NCI-H524 treated with DMSO at 0.1 percent for 48 hours (cell line): ENCODE measurements at regions not wholly inside any gene's neighbourhood (a gene's known extent, or its start where the extent isn't known, plus 50 kb on each side); places are given as distances from the start of the nearest gene placed in this dataset.

Experiments
- DNase-seq: peaks from one replicate; lab custom pipeline; 2025; lab: John Stamatoyannopoulos, UW

DNA sequence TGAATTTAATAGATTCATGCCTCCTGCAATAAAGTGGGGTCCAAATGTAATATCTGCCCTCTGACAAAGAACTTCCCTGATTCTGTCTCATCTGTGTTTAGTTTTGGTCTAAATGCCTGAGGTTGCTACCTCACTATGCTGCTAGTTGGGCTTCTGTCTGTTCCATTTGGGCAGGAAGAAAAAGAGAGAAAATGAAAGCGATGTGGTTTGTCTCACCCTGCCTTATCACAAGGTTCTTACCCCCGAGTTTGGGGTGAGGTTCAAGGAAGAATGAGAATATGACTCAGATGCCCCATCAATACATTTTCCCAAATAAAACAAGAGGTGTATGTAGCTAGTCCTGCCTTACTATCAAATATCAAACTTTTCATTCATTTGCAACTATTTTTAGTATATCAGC, 132.1 kb upstream of the MTAP start:
- no peak for DNase-seq

DNA sequence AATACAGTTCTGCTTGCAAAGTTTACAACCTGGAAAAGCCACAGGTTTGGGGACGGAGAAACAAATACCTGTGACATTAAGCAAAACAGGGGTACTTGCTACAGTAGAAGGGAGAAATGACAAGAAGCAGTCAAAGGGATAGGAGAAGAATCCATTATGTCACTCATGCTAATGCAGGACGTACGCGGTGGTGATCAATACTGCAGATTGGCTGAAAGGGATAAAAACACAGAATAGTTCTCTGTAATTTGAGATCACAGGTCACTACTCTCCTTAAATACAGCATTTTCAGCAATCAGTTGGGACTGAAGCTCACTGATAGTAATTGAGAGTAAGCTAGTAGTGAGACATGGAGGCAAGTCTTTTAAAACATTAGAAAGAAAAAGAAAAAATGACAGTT, 130.3 kb upstream of the MTAP start:
- DNase-seq: no peak

DNA sequence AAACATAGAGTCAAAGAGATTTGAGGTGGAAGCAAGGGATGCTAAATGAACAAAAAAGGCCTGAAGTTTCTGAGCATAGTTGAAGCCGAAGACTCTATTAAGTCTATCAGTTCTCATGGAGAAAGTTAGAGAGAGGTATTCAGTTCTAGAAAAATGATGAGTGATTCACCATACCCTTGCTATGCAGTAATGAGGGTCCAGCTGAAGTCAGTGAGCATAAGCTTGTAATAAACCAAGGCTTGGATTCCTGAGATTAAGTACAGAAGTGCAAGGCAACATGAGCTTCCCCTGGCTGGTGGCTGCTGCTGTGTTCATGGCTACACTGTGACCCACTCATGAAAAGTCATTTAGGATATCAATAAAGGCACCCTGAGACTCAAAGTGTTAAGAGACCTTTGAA, 129.7 kb upstream of the MTAP start:
- DNase-seq: no peak

DNA sequence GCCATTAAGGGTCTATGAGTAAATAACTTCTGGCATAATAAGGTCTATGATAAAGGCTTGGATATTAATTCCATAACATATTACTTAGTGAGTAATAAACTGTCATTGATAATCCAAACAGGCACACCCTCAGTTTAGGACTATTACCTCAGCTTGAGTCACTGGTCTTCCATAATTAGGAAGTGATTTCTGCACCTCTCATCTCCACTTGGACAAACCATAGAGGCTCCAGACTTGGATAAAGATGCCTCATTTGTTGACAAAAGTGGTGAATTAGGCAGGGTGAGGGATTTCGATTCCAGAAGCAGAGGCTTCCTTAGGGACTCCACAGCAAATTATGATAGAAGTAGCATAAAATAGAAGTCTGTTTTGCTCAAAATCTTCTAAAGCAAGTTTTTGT, 127.5 kb upstream of the MTAP start:
- DNase-seq: no peak

DNA sequence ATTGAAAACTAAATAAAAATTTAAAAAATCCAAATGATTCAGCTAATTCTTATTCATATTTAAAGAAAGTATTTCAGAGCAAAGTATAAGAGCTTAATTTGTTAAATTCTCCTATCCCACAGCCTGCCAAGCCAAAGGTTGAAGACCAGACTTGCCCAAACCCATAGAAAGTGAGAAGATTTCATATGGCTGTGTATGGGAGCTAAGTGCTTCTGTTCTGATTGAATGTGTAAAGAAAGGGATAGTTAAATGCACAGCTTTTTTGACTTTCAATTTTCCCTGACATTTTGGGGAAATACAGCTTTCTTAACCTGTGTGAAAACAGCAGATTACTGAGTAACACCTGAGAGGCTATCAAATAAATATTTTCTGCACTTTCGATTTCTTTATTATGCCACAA, 125.0 kb upstream of the MTAP start:
- DNase-seq: no peak

DNA sequence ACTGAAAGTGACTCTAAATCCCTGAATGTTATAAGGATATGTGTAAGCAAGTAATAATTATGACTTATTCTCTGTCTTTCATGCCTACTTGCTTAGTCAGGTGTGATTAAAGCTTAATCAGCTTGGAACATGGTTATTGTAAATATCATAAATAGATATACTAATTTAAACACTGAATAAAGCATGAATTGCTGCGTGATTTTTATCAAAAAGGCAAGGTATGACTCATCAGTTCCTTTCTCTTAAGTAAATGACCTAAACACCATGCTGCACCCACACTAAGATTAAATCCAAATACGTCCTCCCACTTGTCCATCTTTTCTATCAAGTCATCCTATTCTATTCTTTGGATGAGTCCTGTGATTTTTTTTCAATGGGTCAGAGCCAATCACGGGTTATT, 124.6 kb upstream of the MTAP start:
- no peak for DNase-seq

DNA sequence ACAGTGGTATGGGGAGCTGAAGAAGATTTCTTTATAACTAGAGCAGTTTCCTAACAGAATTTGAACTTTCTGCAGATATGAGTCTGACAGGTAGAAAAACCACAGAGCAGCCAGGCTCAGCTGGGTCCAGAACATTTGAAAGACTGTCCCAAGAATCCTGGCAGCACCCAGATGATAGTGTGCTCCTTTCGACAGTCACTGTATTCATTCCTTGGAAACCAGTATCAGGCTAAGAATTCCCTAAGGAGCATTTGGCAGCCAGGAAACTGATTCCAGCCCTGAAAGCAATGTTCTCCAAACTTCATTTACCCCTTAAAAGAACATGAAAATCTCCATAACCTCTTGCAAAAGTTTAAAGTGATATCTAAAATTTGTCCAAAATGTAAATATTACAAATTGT, 123.0 kb upstream of the MTAP start:
- DNase-seq: no peak

DNA sequence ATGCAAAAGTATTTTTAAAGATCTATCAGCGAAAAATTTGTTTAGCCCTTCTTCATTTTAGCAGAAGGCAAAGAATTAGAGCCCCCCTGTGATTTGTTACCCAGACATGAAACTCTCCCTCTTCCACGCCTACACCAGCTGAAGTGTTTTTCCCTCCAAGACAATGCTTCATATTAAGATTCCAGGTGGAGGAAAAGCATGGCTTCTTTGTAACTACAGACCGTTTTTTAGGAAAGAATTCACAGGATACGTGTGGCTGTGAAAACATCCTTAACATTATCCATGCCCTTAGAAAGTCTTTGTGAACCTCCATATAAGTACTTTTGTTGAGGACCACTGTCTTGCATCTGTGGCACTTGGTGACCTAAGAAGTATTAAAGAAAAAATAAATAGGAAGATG, 121.8 kb upstream of the MTAP start:
- no peak for DNase-seq

DNA sequence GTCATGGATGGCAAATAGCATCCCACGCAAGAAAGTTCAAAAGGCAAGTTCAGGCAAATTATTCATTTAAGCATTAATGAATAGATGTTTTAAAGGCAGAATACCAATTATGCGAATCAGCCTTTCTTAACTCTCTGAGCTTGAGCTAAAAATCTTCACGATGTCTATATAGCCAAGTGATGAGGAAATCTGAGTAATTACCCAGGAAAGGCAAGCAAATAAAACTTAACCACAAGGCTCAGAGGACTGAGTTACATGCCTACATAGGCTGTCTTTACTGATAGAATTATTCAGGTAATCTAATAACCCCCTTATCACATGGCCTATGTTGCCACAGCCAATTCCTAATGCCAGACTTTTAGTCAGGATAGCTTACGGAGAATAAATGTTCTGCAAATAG, 120.8 kb upstream of the MTAP start:
- no peak for DNase-seq

DNA sequence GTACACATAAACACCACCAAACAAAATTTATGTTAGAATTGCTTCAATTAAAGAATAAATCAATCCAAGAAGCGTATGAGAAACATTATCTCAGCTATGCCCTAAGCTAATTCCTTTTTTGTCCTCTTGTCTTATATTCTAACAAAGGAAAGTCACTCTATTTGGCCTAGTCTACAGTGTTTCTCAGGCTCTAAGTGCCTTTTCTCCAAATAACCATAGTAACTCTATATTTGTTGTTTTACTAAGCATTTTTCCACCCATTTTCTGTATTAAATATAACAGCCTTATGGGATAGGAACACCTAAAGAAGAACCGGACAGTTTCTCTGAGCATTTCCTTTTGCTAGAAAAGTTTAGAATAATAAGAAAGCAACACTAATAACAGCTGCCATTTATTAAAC, 120.1 kb upstream of the MTAP start:
- no peak for DNase-seq

DNA sequence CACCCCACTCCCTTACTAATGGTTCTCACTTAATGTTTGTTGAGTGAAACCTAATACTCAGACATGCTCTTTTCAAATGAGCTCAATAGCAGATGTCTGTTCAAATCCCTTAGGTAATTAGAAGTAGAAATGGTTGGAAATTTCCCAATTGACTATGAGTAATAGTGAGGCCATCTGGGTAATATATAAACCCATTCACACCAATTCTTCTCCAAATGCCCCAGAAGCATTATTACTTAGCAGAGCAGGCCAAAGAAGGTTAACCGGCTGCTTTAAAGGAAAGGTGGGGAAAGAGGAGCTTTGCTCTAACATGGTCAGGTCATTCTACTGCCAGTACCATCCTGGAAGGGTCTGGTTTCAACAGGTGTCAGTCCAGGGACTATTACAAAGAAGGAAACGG, 119.5 kb upstream of the MTAP start:
- peak; percentile 62 for DNase-seq

DNA sequence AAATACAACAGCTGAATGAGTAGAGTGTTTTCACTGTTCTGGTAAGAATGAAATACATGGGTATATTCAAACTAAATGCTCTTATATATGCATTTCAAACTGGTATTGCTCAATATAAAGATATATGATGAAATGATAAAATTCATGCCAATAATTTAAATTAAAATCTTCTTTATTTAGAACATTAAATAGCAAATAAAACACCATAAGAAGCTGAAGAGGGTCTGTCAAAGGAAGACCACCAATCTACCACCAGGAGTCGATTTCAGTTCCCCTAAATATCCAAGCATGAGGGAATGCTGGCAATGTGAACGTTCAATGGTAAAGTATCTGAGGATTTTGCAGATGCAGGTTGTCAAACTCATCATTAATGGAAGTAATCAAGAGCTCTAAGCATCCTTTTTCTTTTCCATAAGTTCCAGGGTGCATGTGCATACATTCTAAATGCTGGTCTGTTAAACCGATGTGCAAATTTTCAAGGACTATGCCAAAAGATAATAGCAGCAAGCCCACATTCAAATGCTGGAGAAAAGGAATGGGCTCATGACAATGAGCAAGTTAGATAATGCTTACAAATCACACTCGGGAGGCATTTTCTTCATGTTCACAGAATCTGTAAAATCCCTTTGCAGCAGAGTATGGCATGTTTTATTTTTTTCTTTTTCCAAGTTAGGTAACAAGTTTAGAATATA, 118.8 kb upstream of the MTAP start:
- DNase-seq: no peak

DNA sequence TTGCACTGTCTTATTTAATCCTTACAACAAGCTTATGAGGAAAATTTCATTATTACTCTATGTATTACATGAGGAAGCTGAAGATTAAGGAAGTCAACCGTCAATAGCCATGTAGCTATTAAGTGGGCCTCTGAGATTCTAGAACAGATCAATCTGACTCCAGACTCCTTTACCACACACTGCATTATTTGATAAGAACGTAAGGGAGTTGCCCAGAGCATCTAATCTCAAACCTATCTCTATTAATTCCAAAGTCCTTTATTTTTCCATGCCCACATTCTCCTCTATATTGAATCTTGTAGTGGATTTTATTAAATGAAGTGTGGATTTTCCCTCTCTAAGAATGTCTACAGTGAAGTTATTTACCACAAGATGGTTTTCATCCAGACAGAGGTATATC, 118.2 kb upstream of the MTAP start:
- no peak for DNase-seq

DNA sequence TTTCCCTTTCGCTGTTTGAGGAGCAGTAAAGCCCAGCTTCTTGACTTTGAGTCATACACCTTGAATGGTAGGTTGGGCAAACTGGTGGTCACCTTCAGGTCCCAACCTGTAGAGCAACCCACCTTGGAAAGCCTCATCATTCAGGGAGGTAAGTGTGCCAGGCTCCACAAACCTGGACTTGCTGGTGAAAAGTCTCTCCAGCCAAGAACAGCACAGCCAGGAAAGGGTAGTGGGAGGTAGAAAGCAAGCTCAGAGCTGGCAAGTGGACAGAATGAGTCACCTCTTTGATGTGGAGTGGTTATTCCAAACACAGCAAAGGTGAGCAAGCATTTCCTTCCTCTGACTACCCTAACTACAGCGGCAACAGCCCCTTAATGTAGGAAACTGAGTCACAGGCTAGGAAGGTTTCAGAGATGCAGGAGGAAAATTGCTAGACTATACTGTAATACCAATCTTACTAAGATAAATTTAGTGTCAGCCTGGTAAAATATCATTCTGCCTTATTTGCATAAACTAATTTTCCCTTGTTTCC, 117.5 kb upstream of the MTAP start:
- no peak for DNase-seq

DNA sequence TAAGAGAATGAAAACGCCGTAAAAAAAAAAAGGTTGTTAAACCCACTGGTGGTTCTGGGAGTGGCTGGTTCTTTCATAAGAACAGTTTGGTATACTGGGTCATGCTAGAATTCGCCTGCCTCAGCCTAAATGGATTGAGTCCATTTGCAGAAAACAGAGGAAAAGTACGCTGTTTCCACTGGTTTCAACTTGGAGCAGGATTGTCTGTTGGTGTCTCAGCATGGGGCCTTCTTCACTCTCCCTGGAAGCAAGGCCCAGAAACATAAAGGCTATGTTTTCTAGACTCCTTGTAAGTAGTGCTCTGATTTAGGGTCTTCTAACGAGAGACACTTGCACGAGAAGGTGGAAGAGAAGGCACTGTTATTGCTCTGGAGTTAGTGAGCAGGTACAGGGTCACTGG, 116.9 kb upstream of the MTAP start:
- DNase-seq: no peak

DNA sequence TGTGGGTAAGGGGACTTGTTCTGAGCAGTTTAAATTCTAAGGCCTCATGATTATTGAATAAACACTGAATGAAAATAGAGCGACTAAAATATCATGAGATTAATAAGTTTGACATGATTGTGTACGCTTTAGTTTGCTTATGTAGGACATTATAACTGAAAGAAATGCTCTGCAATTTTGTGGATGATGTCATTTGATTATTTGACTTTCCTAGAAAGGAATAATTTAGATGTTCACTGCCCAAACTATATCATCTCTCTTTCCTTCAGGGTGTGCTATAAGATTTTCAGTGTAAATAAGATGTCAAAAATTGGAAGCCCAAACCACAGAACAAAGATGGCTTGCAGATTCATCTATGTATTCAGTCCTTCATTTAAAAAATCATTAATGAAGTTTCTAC, 115.7 kb upstream of the MTAP start:
- DNase-seq: no peak

DNA sequence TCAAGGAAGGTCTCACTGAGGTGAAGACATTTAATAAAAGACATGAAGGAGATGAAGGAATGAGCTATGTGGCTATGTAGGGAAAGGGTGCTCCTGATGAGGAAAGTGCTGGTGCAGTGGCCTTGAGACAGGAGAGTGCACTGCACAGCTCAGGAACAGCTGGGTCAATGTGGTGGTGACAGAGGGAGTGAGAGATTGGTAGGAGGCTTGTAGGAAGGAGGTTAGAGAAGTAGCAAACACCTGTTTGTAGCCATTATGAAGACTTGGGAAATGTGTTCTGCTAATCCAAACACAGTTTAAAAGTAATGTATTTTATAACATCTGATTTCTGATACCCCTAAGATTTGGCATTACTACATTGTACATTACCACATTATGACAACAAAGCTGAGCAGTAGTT, 115.1 kb upstream of the MTAP start:
- no peak for DNase-seq

DNA sequence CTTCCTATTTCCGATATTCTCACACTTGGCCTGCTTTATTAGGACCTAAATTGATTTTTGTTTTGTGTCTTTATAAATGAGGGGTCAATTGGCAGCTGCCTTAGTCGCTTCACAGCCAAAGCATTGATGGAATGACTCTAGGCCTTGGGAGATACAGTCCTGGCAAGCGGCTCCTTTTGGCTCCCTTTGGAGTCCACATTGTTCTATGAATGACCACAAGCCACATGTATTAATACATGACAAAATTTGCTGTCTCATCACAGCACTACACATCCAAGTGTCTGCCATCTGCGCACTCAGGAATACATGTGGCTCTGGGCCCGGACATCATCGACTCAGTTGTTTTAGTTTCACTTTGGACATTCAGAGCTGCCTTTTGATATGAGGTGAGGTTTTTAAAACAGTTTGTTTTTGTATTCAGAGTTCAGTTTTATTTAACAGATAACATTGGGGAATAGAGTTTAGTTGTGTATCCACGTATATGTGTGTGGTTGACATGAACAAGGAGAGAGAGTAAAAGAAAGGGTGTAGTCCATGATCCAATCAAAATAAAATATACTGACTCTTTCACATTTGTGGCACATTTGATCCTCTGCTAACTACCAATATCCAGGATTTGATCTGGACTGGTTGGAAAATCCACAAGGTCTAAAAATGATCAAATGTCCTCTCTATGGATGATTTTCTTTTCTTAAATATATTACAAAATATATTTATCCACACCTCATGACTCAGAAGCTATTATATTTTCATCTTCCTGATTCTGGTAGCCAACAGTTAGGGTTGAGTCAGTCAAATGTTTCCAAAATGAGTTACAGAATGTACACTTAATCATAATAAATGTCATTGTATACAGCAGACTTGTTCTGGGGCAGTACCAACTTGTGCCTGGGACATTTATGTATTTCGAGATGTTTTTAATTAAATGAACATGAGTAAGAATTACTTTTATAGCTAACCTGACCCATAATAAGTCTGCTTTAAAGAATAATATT, 114.0 kb upstream of the MTAP start:
- no peak for DNase-seq

DNA sequence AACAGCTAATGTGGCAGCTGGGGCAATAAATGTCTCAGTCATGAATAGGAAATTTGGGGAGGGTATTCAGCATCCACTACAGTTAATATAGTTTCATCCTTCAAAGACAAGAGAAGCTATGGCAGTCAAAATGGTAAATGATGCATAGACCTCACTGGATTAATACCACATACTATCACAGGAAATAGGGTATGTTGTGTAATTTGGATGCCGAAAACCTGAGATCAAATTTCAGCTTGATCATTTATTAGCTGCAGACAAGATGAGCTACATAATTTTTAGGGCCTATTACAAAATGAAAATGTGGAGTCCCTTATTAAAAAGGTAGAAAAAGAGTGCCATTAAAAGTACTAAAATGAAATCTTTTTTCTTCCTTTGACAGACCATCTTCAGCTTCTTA, 112.6 kb upstream of the MTAP start:
- DNase-seq: no peak

DNA sequence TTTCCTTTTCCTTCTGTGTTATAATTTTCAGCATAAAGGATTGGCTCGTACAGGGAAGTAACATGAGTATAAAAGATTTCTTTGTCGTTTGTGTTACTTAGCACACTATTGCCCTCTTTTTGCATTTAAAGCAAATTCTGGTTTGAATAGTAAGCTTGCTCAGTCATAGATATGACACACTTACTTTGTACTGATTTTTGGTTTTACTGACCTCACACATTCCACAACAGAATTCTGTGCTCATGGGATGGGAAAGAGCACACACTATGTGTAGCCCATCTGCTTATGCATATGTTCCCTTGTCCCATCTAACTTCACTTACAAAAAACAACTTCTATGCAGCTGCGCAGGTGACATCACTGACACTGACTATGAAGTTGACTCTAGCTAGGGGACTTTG, 111.9 kb upstream of the MTAP start:
- no peak for DNase-seq

DNA sequence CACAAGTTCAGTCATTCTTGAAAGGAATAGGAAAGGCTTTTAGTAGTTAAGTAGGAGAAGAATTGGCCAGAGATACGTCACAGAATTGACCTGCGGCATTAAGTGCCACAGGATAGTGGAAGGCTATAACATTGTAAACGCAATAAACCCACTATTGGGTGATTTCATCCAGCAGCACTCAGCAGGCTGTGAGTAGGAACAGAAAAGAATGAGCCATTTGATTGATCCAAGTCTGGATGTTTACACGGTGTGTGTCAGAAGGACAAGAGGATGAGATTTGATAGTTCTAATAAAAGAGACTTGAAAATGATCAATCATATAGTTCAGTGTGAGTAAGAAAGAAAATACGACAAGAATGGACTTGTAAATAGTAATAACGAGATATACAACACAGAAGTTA, 110.0 kb upstream of the MTAP start:
- no peak for DNase-seq

DNA sequence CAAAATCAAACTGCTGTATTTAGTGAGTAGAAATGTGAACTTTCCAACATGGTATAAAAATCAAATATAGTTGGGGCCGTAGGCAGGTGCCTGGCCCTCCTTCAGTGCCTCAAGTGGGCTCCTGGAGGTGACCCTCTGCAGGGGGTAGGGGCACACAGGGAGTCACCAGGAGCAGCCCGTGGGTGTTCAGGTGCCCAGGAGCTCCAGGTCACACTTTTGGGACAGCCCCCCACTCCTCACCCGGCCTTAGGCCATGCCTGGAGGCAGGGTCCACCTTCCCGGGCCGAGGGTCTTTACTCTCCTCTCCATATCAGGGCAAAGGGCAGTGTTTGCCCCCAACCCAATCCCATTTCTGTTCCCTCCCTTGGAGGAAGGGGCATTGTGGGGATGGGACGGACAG, 108.0 kb upstream of the MTAP start:
- DNase-seq: no peak

DNA sequence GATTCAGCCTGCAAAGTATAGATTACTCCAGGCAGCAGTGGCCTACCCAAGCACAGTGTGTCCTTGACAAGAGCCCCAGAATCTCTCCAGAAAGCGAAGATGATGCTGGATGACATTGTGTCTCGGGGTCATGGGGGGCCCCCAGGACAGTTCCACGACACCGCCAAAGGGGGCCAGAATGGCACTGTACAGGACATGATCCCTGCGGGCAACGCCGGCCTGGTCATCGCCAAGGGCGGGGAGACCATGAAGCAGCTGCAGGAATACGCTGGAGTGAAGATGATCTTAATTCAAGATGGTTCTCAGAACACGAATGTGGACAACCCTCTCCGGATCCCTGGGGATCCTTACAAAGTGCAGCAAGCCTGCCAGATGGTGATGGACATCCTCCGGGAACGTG, 107.0 kb upstream of the MTAP start:
- no peak for DNase-seq
